ENCODE measurements at regions not wholly inside any gene's neighbourhood (a gene's known extent, or its start where the extent isn't known, plus 50 kb on each side); places are given as distances from the start of the nearest gene placed in this dataset.

DNA sequence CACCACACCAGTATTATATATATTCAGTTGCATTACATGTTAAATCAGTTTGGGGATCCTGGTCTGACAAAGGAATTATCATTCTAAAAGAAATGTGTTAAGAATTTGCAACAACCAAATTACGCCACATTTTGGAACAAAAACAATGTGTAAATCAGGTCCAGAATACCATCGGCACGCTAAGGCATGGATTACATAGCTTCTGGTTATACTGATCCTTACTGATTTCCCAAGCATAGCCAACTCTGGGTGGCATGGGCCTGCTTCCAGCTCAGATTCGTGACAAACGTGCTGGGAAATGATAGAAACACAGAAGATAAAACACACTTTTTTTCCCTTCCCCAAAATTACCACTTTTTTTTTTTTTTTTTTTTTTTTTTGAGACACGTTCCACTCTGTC is 660.0 kb downstream of the SORCS1 start (continued):
- TF ChIP-seq, protein P1, sequence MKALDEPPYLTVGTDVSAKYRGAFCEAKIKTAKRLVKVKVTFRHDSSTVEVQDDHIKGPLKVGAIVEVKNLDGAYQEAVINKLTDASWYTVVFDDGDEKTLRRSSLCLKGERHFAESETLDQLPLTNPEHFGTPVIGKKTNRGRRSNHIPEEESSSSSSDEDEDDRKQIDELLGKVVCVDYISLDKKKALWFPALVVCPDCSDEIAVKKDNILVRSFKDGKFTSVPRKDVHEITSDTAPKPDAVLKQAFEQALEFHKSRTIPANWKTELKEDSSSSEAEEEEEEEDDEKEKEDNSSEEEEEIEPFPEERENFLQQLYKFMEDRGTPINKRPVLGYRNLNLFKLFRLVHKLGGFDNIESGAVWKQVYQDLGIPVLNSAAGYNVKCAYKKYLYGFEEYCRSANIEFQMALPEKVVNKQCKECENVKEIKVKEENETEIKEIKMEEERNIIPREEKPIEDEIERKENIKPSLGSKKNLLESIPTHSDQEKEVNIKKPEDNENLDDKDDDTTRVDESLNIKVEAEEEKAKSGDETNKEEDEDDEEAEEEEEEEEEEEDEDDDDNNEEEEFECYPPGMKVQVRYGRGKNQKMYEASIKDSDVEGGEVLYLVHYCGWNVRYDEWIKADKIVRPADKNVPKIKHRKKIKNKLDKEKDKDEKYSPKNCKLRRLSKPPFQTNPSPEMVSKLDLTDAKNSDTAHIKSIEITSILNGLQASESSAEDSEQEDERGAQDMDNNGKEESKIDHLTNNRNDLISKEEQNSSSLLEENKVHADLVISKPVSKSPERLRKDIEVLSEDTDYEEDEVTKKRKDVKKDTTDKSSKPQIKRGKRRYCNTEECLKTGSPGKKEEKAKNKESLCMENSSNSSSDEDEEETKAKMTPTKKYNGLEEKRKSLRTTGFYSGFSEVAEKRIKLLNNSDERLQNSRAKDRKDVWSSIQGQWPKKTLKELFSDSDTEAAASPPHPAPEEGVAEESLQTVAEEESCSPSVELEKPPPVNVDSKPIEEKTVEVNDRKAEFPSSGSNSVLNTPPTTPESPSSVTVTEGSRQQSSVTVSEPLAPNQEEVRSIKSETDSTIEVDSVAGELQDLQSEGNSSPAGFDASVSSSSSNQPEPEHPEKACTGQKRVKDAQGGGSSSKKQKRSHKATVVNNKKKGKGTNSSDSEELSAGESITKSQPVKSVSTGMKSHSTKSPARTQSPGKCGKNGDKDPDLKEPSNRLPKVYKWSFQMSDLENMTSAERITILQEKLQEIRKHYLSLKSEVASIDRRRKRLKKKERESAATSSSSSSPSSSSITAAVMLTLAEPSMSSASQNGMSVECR (CRISPR knock-in tag; IDR thresholded peaks at IDR 0.05; ENCODE audit: borderline replicate concordance): no peak
- TF ChIP-seq TEAD4 (CRISPR knock-in tag; IDR thresholded peaks at IDR 0.05): no peak
- TF ChIP-seq IRF1 (CRISPR knock-in tag; IDR thresholded peaks at IDR 0.05): no peak
- TF ChIP-seq SMAD3 (CRISPR knock-in tag; IDR thresholded peaks at IDR 0.05; ENCODE audit: borderline replicate concordance): no peak
- no peak for TF ChIP-seq TCF7 (CRISPR knock-in tag; IDR thresholded peaks at IDR 0.05; ENCODE audit: low read depth)
- no peak for TF ChIP-seq ZNF317 (CRISPR knock-in tag; IDR thresholded peaks at IDR 0.05; ENCODE audit: borderline replicate concordance, low read depth)
- TF ChIP-seq, protein P2, sequence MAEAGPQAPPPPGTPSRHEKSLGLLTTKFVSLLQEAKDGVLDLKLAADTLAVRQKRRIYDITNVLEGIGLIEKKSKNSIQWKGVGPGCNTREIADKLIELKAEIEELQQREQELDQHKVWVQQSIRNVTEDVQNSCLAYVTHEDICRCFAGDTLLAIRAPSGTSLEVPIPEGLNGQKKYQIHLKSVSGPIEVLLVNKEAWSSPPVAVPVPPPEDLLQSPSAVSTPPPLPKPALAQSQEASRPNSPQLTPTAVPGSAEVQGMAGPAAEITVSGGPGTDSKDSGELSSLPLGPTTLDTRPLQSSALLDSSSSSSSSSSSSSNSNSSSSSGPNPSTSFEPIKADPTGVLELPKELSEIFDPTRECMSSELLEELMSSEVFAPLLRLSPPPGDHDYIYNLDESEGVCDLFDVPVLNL (CRISPR knock-in tag; IDR thresholded peaks at IDR 0.05; ENCODE audit: borderline replicate concordance, low read depth): no peak
- TF ChIP-seq SMAD4 (CRISPR knock-in tag; IDR thresholded peaks at IDR 0.05): no peak
- no peak for TF ChIP-seq ZSCAN18 (CRISPR knock-in tag; IDR thresholded peaks at IDR 0.05)
- no peak for TF ChIP-seq CREB1 (CRISPR knock-in tag; IDR thresholded peaks at IDR 0.05)
- no peak for TF ChIP-seq CDX4 (CRISPR knock-in tag; IDR thresholded peaks at IDR 0.05; ENCODE audit: borderline replicate concordance)
- no peak for TF ChIP-seq CREM (CRISPR knock-in tag; IDR thresholded peaks at IDR 0.05)
- TF ChIP-seq, protein P3, sequence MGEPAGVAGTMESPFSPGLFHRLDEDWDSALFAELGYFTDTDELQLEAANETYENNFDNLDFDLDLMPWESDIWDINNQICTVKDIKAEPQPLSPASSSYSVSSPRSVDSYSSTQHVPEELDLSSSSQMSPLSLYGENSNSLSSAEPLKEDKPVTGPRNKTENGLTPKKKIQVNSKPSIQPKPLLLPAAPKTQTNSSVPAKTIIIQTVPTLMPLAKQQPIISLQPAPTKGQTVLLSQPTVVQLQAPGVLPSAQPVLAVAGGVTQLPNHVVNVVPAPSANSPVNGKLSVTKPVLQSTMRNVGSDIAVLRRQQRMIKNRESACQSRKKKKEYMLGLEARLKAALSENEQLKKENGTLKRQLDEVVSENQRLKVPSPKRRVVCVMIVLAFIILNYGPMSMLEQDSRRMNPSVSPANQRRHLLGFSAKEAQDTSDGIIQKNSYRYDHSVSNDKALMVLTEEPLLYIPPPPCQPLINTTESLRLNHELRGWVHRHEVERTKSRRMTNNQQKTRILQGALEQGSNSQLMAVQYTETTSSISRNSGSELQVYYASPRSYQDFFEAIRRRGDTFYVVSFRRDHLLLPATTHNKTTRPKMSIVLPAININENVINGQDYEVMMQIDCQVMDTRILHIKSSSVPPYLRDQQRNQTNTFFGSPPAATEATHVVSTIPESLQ (CRISPR knock-in tag; IDR thresholded peaks at IDR 0.05): no peak

GRCh38 chr10:106502641-106503040 is 661.9 kb downstream of the SORCS1 start:
- H3K36me3 Mint-ChIP-seq: no peaks in the 10 kb centered on the region
- peaks cover 13% of the 10 kb centered on the region for H3K4me1 Mint-ChIP-seq
- H3K27me3 Mint-ChIP-seq (ENCODE audit: low read depth): peaks cover 8% of the 10 kb centered on the region
- DNase-seq (ENCODE audit: low spot score): no peak
- CTCF ChIA-PET: no interaction called here
- no peak overlapping the region for H3K4me3 Mint-ChIP-seq
- H3K27ac Mint-ChIP-seq: no peak overlapping the region
- ATAC-seq: no peak
- POLR2A ChIA-PET: no interaction called here
- H3K9me3 Mint-ChIP-seq: peaks cover 4% of the 10 kb centered on the region; the same call in 1 of the 2 replicates
- TF ChIP-seq GRHL2 (CRISPR knock-in tag; IDR thresholded peaks at IDR 0.05; ENCODE audit: insufficient replicate concordance, severe bottlenecking): no peak
- TF ChIP-seq, protein P4, sequence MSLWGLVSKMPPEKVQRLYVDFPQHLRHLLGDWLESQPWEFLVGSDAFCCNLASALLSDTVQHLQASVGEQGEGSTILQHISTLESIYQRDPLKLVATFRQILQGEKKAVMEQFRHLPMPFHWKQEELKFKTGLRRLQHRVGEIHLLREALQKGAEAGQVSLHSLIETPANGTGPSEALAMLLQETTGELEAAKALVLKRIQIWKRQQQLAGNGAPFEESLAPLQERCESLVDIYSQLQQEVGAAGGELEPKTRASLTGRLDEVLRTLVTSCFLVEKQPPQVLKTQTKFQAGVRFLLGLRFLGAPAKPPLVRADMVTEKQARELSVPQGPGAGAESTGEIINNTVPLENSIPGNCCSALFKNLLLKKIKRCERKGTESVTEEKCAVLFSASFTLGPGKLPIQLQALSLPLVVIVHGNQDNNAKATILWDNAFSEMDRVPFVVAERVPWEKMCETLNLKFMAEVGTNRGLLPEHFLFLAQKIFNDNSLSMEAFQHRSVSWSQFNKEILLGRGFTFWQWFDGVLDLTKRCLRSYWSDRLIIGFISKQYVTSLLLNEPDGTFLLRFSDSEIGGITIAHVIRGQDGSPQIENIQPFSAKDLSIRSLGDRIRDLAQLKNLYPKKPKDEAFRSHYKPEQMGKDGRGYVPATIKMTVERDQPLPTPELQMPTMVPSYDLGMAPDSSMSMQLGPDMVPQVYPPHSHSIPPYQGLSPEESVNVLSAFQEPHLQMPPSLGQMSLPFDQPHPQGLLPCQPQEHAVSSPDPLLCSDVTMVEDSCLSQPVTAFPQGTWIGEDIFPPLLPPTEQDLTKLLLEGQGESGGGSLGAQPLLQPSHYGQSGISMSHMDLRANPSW (CRISPR knock-in tag; conservative IDR thresholded peaks at IDR 0.05; ENCODE audit: low read depth): no peak
- no peak for TF ChIP-seq EMX1 (CRISPR knock-in tag; IDR thresholded peaks at IDR 0.05)
- TF ChIP-seq ZNF263 (CRISPR knock-in tag; IDR thresholded peaks at IDR 0.05; ENCODE audit: low read depth): no peak
- TF ChIP-seq OVOL2 (CRISPR knock-in tag; IDR thresholded peaks at IDR 0.05; ENCODE audit: borderline replicate concordance): no peak
- TF ChIP-seq, protein P1 (CRISPR knock-in tag; IDR thresholded peaks at IDR 0.05; ENCODE audit: borderline replicate concordance): no peak
